HCT116 (cell line): ENCODE measurements at regions not wholly inside any gene's neighbourhood (a gene's known extent, or its start where the extent isn't known, plus 50 kb on each side); places are given as distances from the start of the nearest gene placed in this dataset.

Source experiments
- ATAC-seq: fragments of 200-7000 bp; cut with Tn5 transposase; 2 replicates; pipeline ENCODE4 v1.9.1; 2020; ENCODE audit warnings: mild to moderate bottlenecking, moderate library complexity
- BruUV-seq: library from RNA; stranded (reverse); fragments of 400-500 nt; replicated peaks from 2 replicates; lab custom pipeline; 2021; lab: Mats Ljungman, UMichigan
- CTCF ChIA-PET: fragments of 300-600 bp; sonication (Branson Sonifier 250); formaldehyde crosslinking; loops from one replicate; lab custom pipeline; 2021; ENCODE audit warnings: antibody characterized with exemption; lab: Charles Lee
- POLR2A ChIA-PET: fragments of 300-600, 350-600 bp; sonication (Branson Sonifier 250); formaldehyde crosslinking; loops from one replicate; lab custom pipeline; 2021; ENCODE audit warnings: antibody characterized with exemption; lab: Charles Lee
- RAD21 ChIA-PET, 2 experiments: fragments of 300-600 bp; sonication (Branson Sonifier 250); formaldehyde crosslinking; loops; one replicate each; lab custom pipeline; 2023; ENCODE audit warnings: low total read pairs in 2 of 2; ENCODE audit not compliant: uncharacterized antibody in 2 of 2, unreplicated experiment in 2 of 2, low non-redundant PET in 1 of 2; lab: Charles Lee
- DNase-seq: peaks from one replicate; pipeline ENCODE4 v3.0.0-alpha.2; 2010; ENCODE audit warnings: low read depth, low spot score
- H2AFZ ChIP-seq: fragments of 200-600 bp; shearing (Covaris generic), sonication (generic); 2 replicates; pipeline ENCODE4 v1.6.1; 2017; ENCODE audit warnings: low read depth, mixed run types, mixed read lengths, antibody characterized with exemption, low read length; ENCODE audit not compliant: poor library complexity, severe bottlenecking
- H3K27ac ChIP-seq: 2 replicates; pipeline ENCODE4 v1.5.1; 2012; ENCODE audit warnings: low read depth, low read length
- H3K27me3 ChIP-seq: fragments of 200-600 bp; sonication (generic); 2 replicates; pipeline ENCODE4 v1.6.1; 2016; ENCODE audit warnings: mixed run types, low read length, mixed read lengths; ENCODE audit not compliant: insufficient read depth
- H3K36me3 ChIP-seq, 2 experiments: fragments of 200-500 bp in 1 of 2; fragments of 200-600 bp in 1 of 2; sonication (Bioruptor generic) in 1 of 2; sonication (generic) in 1 of 2; 2 replicates each; pipeline versions ENCODE4 v1.5.1 to v1.6.1; 2014 to 2016; ENCODE audit warnings: low read length in 2 of 2, inconsistent platforms in 1 of 2, mixed read lengths in 1 of 2, mixed run types in 1 of 2; ENCODE audit not compliant: insufficient read depth in 2 of 2, control insufficient read depth in 1 of 2
- H3K4me1 ChIP-seq, 2 experiments: fragments of 200-600 bp in 1 of 2; sonication (generic) in 1 of 2; 2 replicates each; pipeline versions ENCODE4 v1.5.1 to v1.6.1; 2012 to 2017; ENCODE audit warnings: low read length in 2 of 2, inconsistent platforms in 1 of 2, mild to moderate bottlenecking in 1 of 2, mixed read lengths in 1 of 2, mixed run types in 1 of 2, moderate library complexity in 1 of 2; ENCODE audit not compliant: insufficient read depth in 2 of 2, control insufficient read depth in 1 of 2
- H3K4me2 ChIP-seq: fragments of 200-600 bp; sonication (generic); 2 replicates; pipeline ENCODE4 v1.6.1; 2017; ENCODE audit warnings: mixed run types, low read length, mixed read lengths
- H3K4me3 ChIP-seq, 2 experiments: fragments of 200-600 bp in 1 of 2; sonication (generic) in 1 of 2; replicated peaks in 1 of 2; 2 replicates each; pipeline ENCODE4 v1.5.1; 2011 to 2016; ENCODE audit warnings: low read length in 2 of 2, control low read depth in 1 of 2, low read depth in 1 of 2, mild to moderate bottlenecking in 1 of 2, mixed read lengths in 1 of 2, mixed run types in 1 of 2
- H3K79me2 ChIP-seq: fragments of 200-600 bp; sonication (generic); 2 replicates; pipeline ENCODE4 v1.6.1; 2017; ENCODE audit warnings: mild to moderate bottlenecking, mixed run types, low read length, moderate library complexity, mixed read lengths; ENCODE audit not compliant: insufficient read depth
- H3K9ac ChIP-seq: fragments of 200-600 bp; sonication (generic); 2 replicates; pipeline ENCODE4 v1.6.1; 2016; ENCODE audit warnings: low read length, mixed read lengths
- H3K9me2 ChIP-seq: fragments of 200-600 bp; sonication (generic), shearing (Covaris generic); 2 replicates; pipeline ENCODE4 v1.6.1; 2017; ENCODE audit warnings: mixed run types, mild to moderate bottlenecking, moderate library complexity; ENCODE audit not compliant: insufficient read depth
- H3K9me3 ChIP-seq, 2 experiments: fragments of 200-500 bp in 1 of 2; fragments of 200-600 bp in 1 of 2; sonication (Bioruptor generic) in 1 of 2; sonication (generic) in 1 of 2; 2 replicates each; pipeline ENCODE4 v1.6.1; 2014 to 2017; ENCODE audit warnings: low read length in 2 of 2, mixed read lengths in 2 of 2, inconsistent platforms in 1 of 2, low read depth in 1 of 2, mild to moderate bottlenecking in 1 of 2, mixed run types in 1 of 2, moderate library complexity in 1 of 2; ENCODE audit not compliant: control insufficient read depth in 1 of 2, insufficient read depth in 1 of 2
- H4K20me1 ChIP-seq: fragments of 200-600 bp; sonication (generic), shearing (Covaris generic); 2 replicates; pipeline ENCODE4 v1.6.1; 2017; ENCODE audit warnings: mixed run types, mild to moderate bottlenecking, moderate library complexity; ENCODE audit not compliant: insufficient read depth
- ATF3 ChIP-seq: IDR thresholded peaks from 2 replicates; pipeline ENCODE4 v1.6.1; 2012
- CEBPB ChIP-seq: IDR thresholded peaks from 2 replicates; pipeline ENCODE4 v1.6.1; 2012; ENCODE audit warnings: low read depth
- EGR1 ChIP-seq: IDR thresholded peaks from 2 replicates; pipeline ENCODE4 v1.6.1; 2012; ENCODE audit warnings: low read depth
- ELF1 ChIP-seq: IDR thresholded peaks from 2 replicates; pipeline ENCODE4 v1.6.1; 2012; ENCODE audit warnings: low read depth, borderline replicate concordance
- EZH2 ChIP-seq: fragments of 200-600 bp; sonication (generic); IDR thresholded peaks from 2 replicates; pipeline ENCODE4 v1.6.1; 2017; ENCODE audit warnings: antibody characterized with exemption, mixed run types
- EZH2phosphoT487 ChIP-seq: fragments of 200-600 bp; IDR thresholded peaks from 2 replicates; pipeline ENCODE4 v1.6.1; 2018; ENCODE audit warnings: antibody characterized with exemption, borderline replicate concordance
- FOSL1 ChIP-seq: IDR thresholded peaks from 2 replicates; pipeline ENCODE4 v1.6.1; 2012; ENCODE audit warnings: low read depth
- JUND ChIP-seq: IDR thresholded peaks from 2 replicates; pipeline ENCODE4 v1.6.1; 2012
- MAX ChIP-seq: IDR thresholded peaks from 2 replicates; pipeline ENCODE4 v1.6.1; 2012
- POLR2A ChIP-seq: IDR thresholded peaks from 2 replicates; pipeline ENCODE4 v1.7.0; 2011; ENCODE audit warnings: borderline replicate concordance; ENCODE audit not compliant: insufficient read depth, insufficient read length; ENCODE audit errors: extremely low read depth
- POLR2AphosphoS5 ChIP-seq: IDR thresholded peaks from 2 replicates; pipeline ENCODE4 v1.6.1; 2011; ENCODE audit warnings: mild to moderate bottlenecking, low read depth, low read length, moderate library complexity
- RAD21 ChIP-seq: IDR thresholded peaks from 2 replicates; pipeline ENCODE4 v1.6.1; 2012; ENCODE audit warnings: low read depth, mild to moderate bottlenecking
- REST ChIP-seq: IDR thresholded peaks from 2 replicates; pipeline ENCODE4 v1.6.1; 2012; ENCODE audit warnings: low read depth
- SIN3A ChIP-seq: IDR thresholded peaks from 2 replicates; pipeline ENCODE4 v1.6.1; 2012; ENCODE audit warnings: low read depth
- SP1 ChIP-seq: IDR thresholded peaks from 2 replicates; pipeline ENCODE4 v1.6.1; 2012; ENCODE audit warnings: low read depth
- SRF ChIP-seq: IDR thresholded peaks from 2 replicates; pipeline ENCODE4 v1.6.1; 2012; ENCODE audit warnings: low read depth
- YY1 ChIP-seq: IDR thresholded peaks from 2 replicates; pipeline ENCODE4 v1.6.1; 2011; ENCODE audit warnings: low read length, low read depth, moderate library complexity, mild to moderate bottlenecking; ENCODE audit not compliant: insufficient replicate concordance; ENCODE audit errors: extremely low read depth
- ZBTB33 ChIP-seq: IDR thresholded peaks from 2 replicates; pipeline ENCODE4 v1.6.1; 2011; ENCODE audit warnings: mild to moderate bottlenecking, low read length, moderate library complexity; ENCODE audit not compliant: insufficient replicate concordance; ENCODE audit errors: extremely low read depth
- ZFX ChIP-seq: fragments of 450-650 bp; IDR thresholded peaks from 2 replicates; pipeline ENCODE4 v1.6.1; 2017
- ZNF274 ChIP-seq: fragments of 200-500 bp; sonication (Bioruptor generic); IDR thresholded peaks from 2 replicates; pipeline ENCODE4 v1.6.1; 2014; ENCODE audit warnings: mild to moderate bottlenecking, low read depth, low read length, inconsistent platforms
- intact Hi-C: fragments of 100-400 bp; cut with micrococcal nuclease; formaldehyde crosslinking; loops from 2 replicates; pipeline ENCODE4 v1.10.0; 2022

GRCh38 chr4:123553279-123553678 is 156.7 kb downstream of the SPRY1 start:
- Histone ChIP-seq H3K4me1 (peaks cover 11 to 25% of the 10 kb centered on the region in 2 experiments), H3K9me2 (no peaks in the 10 kb centered on the region), H3K79me2 (no peaks in the 10 kb centered on the region), H3K4me2 (no peak overlapping the region), H3K9ac (no peak overlapping the region), H3K9me3 (no peaks in the 10 kb centered on the region), H3K4me3 (no peak overlapping the region), H3K27me3 (no peaks in the 10 kb centered on the region), H3K36me3 (no peaks in the 10 kb centered on the region), H3K27ac (no peak overlapping the region), H2AFZ (no peak overlapping the region), H4K20me1 (no peaks in the 10 kb centered on the region)
- ChIA-PET POLR2A (no interaction called here), CTCF (no interaction called here), RAD21 (no interaction called here)
- ATAC-seq (no peak), DNase-seq (no peak)
- intact Hi-C loops = no loop called here
- TF ChIP-seq POLR2A (no peak), ZNF274 (no peak), ZFX (no peak), EZH2phosphoT487 (no peak), REST (no peak), ELF1 (no peak), EZH2 (no peak), EGR1 (no peak), YY1 (no peak), JUND (no peak), ZBTB33 (no peak), SIN3A (no peak), MAX (no peak), SRF (no peak), SP1 (no peak), POLR2AphosphoS5 (no peak), CEBPB (no peak), ATF3 (no peak), RAD21 (no peak), FOSL1 (no peak)
- BruUV-seq = no TSS peak
